HEK293 (cell line): ENCODE measurements at regions not wholly inside any gene's neighbourhood (a gene's known extent, or its start where the extent isn't known, plus 50 kb on each side); places are given as distances from the start of the nearest gene placed in this dataset.

Source experiments
- CTCF ChIA-PET: fragments of 350-600 bp; formaldehyde crosslinking; extraction: SDS; loops from one replicate; lab custom pipeline; 2021; ENCODE audit warnings: antibody characterized with exemption; lab: Yijun Ruan, JAX
- POLR2A ChIA-PET: fragments of 300-600 bp; formaldehyde crosslinking; extraction: SDS; loops from one replicate; lab custom pipeline; 2020; ENCODE audit warnings: antibody characterized with exemption, inconsistent platforms; lab: Yijun Ruan, JAX
- H3K27ac ChIP-seq: fragments of 200-500 bp; sonication (Bioruptor generic); 2 replicates; pipeline ENCODE4 v1.5.1; 2014; ENCODE audit warnings: low read depth, low read length, control low read depth, inconsistent platforms; ENCODE audit errors: extremely low read depth
- H3K36me3 ChIP-seq, 2 experiments: fragments of 200-500 bp in 1 of 2; sonication (Bioruptor generic) in 1 of 2; 1 replicate in 1 of 2; 2 replicates in 1 of 2; pipeline ENCODE4 v1.5.1; 2014 to 2017; ENCODE audit warnings: inconsistent platforms in 2 of 2, low read length in 2 of 2; ENCODE audit not compliant: control insufficient read depth in 2 of 2, insufficient read depth in 1 of 2
- H3K4me1 ChIP-seq: fragments of 200-500 bp; sonication (Bioruptor generic); 2 replicates; pipeline ENCODE4 v1.5.1; 2014; ENCODE audit warnings: mild to moderate bottlenecking, low read length, inconsistent platforms; ENCODE audit not compliant: control insufficient read depth, insufficient read depth
- H3K4me3 ChIP-seq: 2 replicates; pipeline ENCODE4 v1.5.1; 2011; ENCODE audit warnings: low read depth, mild to moderate bottlenecking, control low read depth, low read length, moderate library complexity
- H3K9me3 ChIP-seq: fragments of 200-500 bp; sonication (Bioruptor generic); 2 replicates; pipeline ENCODE4 v1.5.1; 2014; ENCODE audit warnings: low read depth, low read length, inconsistent platforms; ENCODE audit not compliant: control insufficient read depth, insufficient read depth
- EGR2 ChIP-seq: fragments of 450-650 bp; formaldehyde crosslinking; IDR thresholded peaks from 2 replicates; pipeline ENCODE4 v1.5.1; 2016; ENCODE audit warnings: low read depth, missing biosample characterization, missing genetic modification characterization
- GLI4 ChIP-seq: fragments of 450-650 bp; formaldehyde crosslinking; IDR thresholded peaks from 2 replicates; pipeline ENCODE4 v1.5.1; 2016; ENCODE audit warnings: missing biosample characterization, missing genetic modification characterization
- HOXD13 ChIP-seq: sonication (generic); formaldehyde crosslinking; IDR thresholded peaks from 2 replicates; pipeline ENCODE4 v1.8.0; 2022; ENCODE audit warnings: missing genetic modification reagents, borderline replicate concordance
- KLF16 ChIP-seq: fragments of 450-650 bp; formaldehyde crosslinking; IDR thresholded peaks from 2 replicates; pipeline ENCODE4 v1.5.1; 2017; ENCODE audit warnings: missing biosample characterization, missing genetic modification characterization
- YY2 ChIP-seq: fragments of 450-650 bp; formaldehyde crosslinking; IDR thresholded peaks from 2 replicates; pipeline ENCODE4 v1.5.1; 2016; ENCODE audit warnings: missing biosample characterization, missing genetic modification characterization
- ZBTB17 ChIP-seq: fragments of 450-650 bp; formaldehyde crosslinking; IDR thresholded peaks from 2 replicates; pipeline ENCODE4 v1.5.1; 2016; ENCODE audit warnings: missing biosample characterization, missing genetic modification characterization
- ZBTB48 ChIP-seq: fragments of 450-650 bp; formaldehyde crosslinking; IDR thresholded peaks from 2 replicates; pipeline ENCODE4 v1.5.1; 2016; ENCODE audit warnings: missing biosample characterization, missing genetic modification characterization
- ZFP41 ChIP-seq: fragments of 450-650 bp; formaldehyde crosslinking; IDR thresholded peaks from 2 replicates; pipeline ENCODE4 v1.5.1; 2016; ENCODE audit warnings: missing biosample characterization, missing genetic modification characterization, borderline replicate concordance
- ZFP69B ChIP-seq: fragments of 450-650 bp; formaldehyde crosslinking; IDR thresholded peaks from 2 replicates; pipeline ENCODE4 v1.5.1; 2016; ENCODE audit warnings: missing biosample characterization, missing genetic modification characterization
- ZNF140 ChIP-seq: fragments of 450-650 bp; formaldehyde crosslinking; IDR thresholded peaks from 2 replicates; pipeline ENCODE4 v1.5.1; 2016; ENCODE audit warnings: missing biosample characterization, missing genetic modification characterization
- ZNF16 ChIP-seq: fragments of 450-650 bp; formaldehyde crosslinking; IDR thresholded peaks from 2 replicates; pipeline ENCODE4 v1.5.1; 2016; ENCODE audit warnings: low read depth, missing biosample characterization, missing genetic modification characterization
- ZNF184 ChIP-seq: fragments of 450-650 bp; IDR thresholded peaks from 2 replicates; pipeline ENCODE4 v1.5.1; 2018; ENCODE audit warnings: missing biosample characterization, mild to moderate bottlenecking, missing genetic modification characterization
- ZNF2 ChIP-seq: fragments of 450-650 bp; formaldehyde crosslinking; IDR thresholded peaks from 2 replicates; pipeline ENCODE4 v1.5.1; 2016; ENCODE audit warnings: missing biosample characterization, missing genetic modification characterization
- ZNF24 ChIP-seq: fragments of 450-650 bp; formaldehyde crosslinking; IDR thresholded peaks from 2 replicates; pipeline ENCODE4 v1.5.1; 2016; ENCODE audit warnings: missing biosample characterization, missing genetic modification characterization
- ZNF423 ChIP-seq: fragments of 450-650 bp; formaldehyde crosslinking; IDR thresholded peaks from 2 replicates; pipeline ENCODE4 v1.5.1; 2016; ENCODE audit warnings: missing biosample characterization, missing genetic modification characterization
- ZNF549 ChIP-seq: fragments of 450-650 bp; IDR thresholded peaks from 2 replicates; pipeline ENCODE4 v1.5.1; 2018; ENCODE audit warnings: missing biosample characterization, missing genetic modification characterization, mild to moderate bottlenecking, inconsistent platforms, moderate library complexity
- ZNF555 ChIP-seq: fragments of 450-650 bp; formaldehyde crosslinking; conservative IDR thresholded peaks from 2 replicates; pipeline ENCODE4 v1.5.1; 2017; ENCODE audit warnings: missing biosample characterization, mild to moderate bottlenecking, missing genetic modification characterization, inconsistent platforms
- ZNF561 ChIP-seq: fragments of 450-650 bp; IDR thresholded peaks from 2 replicates; pipeline ENCODE4 v1.5.1; 2018; ENCODE audit warnings: missing biosample characterization, missing genetic modification characterization, borderline replicate concordance
- ZNF626 ChIP-seq: fragments of 450-650 bp; sonication (Bioruptor Pico); formaldehyde crosslinking; IDR thresholded peaks from 2 replicates; pipeline ENCODE4 v1.5.1; 2018; ENCODE audit warnings: missing biosample characterization, missing genetic modification characterization, inconsistent platforms
- ZNF658 ChIP-seq: fragments of 450-650 bp; formaldehyde crosslinking; IDR thresholded peaks from 2 replicates; pipeline ENCODE4; 2016; ENCODE audit warnings: missing biosample characterization, missing genetic modification characterization
- ZNF76 ChIP-seq: fragments of 450-650 bp; formaldehyde crosslinking; IDR thresholded peaks from 2 replicates; pipeline ENCODE4; 2016; ENCODE audit warnings: low read depth, missing biosample characterization, missing genetic modification characterization, borderline replicate concordance
- TF ChIP-seq, protein P1 (sequence below): fragments of 450-650 bp; formaldehyde crosslinking; IDR thresholded peaks from 2 replicates; pipeline ENCODE4 v1.5.1; 2016; ENCODE audit warnings: missing biosample characterization, missing genetic modification characterization, low read depth
- TF ChIP-seq, protein P2 (sequence below): fragments of 450-650 bp; formaldehyde crosslinking; IDR thresholded peaks from 2 replicates; pipeline ENCODE4 v1.5.1; 2016; ENCODE audit warnings: missing biosample characterization, missing genetic modification characterization, borderline replicate concordance

DNA sequence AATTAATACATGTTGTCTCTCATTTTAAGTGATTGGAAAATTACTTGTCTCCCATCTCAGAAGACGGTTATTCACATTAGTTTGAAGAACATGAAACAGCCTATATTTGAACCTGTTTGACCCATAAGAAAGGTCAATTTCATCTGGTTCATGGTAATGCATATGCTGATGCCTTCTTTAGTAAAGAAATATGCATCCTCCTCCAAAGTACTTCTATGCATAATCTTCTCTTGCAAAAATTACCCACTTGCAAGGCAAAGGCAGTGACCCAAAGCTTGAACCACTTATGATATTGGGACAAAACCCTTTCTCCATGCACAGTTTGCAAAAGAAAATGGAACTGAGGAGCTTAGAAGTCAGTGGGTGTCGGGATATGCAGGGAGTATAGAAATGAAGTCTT, 65.4 kb upstream of the IRX1 start (continued):
- TF ChIP-seq ZBTB48 (tag by site-specific recombination) (no peak), ZNF16 (tag by site-specific recombination) (no peak), ZFP41 (tag by site-specific recombination) (no peak)

DNA sequence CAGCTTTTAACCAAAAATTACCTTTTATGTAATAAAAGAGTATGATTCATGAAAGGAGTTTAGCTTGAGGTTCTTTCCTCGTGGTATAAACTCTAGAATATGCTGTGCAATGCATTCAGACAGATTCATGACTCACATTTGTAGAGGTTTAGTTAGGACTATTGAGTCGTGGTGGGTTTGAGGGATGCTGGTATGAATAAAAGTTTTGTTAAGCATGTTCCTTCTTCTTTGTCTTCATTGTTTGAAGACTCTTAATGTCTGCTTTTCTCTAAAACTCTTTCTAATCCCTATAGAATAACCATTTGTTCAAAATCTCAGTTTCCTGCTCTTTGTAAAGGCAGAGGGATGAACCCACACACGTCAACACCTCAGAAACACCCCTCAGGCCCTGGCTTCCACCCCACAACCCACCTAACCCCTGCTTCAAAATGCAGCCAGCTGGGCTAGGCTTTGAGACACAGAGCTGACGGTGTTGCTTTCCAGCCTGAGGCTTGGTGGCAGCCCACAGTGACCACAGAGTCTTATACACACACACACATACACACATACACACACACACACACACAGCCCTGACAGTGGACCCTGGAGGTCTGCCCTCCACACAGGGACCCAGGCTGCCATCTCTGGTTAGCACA, 69.0 kb upstream of the IRX1 start:
- H3K9me3 ChIP-seq, result no peaks in the 10 kb centered on the region; the same call in 1 of the 2 replicates
- no peaks in the 10 kb centered on the region for H3K4me1 ChIP-seq
- POLR2A ChIA-PET, result no interaction called here
- CTCF ChIA-PET, result no interaction called here
- no peak overlapping the region for H3K27ac ChIP-seq
- no peaks in the 10 kb centered on the region for H3K36me3 ChIP-seq
- TF ChIP-seq ZNF76 (tag by site-specific recombination), result no peak
- TF ChIP-seq HOXD13 (CRISPR knock-in tag), result no peak
- TF ChIP-seq GLI4 (tag by site-specific recombination), result no peak
- no peak for TF ChIP-seq ZNF24
- TF ChIP-seq ZNF423, result no peak
- TF ChIP-seq ZNF658, result no peak
- no peak for TF ChIP-seq ZBTB17 (tag by site-specific recombination)
- no peak for TF ChIP-seq ZNF561
- TF ChIP-seq KLF16 (tag by site-specific recombination), result no peak
- TF ChIP-seq, protein P1, sequence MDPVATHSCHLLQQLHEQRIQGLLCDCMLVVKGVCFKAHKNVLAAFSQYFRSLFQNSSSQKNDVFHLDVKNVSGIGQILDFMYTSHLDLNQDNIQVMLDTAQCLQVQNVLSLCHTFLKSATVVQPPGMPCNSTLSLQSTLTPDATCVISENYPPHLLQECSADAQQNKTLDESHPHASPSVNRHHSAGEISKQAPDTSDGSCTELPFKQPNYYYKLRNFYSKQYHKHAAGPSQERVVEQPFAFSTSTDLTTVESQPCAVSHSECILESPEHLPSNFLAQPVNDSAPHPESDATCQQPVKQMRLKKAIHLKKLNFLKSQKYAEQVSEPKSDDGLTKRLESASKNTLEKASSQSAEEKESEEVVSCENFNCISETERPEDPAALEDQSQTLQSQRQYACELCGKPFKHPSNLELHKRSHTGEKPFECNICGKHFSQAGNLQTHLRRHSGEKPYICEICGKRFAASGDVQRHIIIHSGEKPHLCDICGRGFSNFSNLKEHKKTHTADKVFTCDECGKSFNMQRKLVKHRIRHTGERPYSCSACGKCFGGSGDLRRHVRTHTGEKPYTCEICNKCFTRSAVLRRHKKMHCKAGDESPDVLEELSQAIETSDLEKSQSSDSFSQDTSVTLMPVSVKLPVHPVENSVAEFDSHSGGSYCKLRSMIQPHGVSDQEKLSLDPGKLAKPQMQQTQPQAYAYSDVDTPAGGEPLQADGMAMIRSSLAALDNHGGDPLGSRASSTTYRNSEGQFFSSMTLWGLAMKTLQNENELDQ, result no peak
- no peak for TF ChIP-seq ZNF626 (tag by site-specific recombination)
- no peak for TF ChIP-seq ZNF2
- no peak for TF ChIP-seq ZNF140
- TF ChIP-seq ZNF184 (tag by site-specific recombination), result no peak
- no peak for TF ChIP-seq ZFP69B
- TF ChIP-seq, protein P2, sequence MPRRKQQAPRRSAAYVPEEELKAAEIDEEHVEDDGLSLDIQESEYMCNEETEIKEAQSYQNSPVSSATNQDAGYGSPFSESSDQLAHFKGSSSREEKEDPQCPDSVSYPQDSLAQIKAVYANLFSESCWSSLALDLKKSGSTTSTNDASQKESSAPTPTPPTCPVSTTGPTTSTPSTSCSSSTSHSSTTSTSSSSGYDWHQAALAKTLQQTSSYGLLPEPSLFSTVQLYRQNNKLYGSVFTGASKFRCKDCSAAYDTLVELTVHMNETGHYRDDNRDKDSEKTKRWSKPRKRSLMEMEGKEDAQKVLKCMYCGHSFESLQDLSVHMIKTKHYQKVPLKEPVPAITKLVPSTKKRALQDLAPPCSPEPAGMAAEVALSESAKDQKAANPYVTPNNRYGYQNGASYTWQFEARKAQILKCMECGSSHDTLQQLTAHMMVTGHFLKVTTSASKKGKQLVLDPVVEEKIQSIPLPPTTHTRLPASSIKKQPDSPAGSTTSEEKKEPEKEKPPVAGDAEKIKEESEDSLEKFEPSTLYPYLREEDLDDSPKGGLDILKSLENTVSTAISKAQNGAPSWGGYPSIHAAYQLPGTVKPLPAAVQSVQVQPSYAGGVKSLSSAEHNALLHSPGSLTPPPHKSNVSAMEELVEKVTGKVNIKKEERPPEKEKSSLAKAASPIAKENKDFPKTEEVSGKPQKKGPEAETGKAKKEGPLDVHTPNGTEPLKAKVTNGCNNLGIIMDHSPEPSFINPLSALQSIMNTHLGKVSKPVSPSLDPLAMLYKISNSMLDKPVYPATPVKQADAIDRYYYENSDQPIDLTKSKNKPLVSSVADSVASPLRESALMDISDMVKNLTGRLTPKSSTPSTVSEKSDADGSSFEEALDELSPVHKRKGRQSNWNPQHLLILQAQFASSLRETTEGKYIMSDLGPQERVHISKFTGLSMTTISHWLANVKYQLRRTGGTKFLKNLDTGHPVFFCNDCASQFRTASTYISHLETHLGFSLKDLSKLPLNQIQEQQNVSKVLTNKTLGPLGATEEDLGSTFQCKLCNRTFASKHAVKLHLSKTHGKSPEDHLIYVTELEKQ (tag by site-specific recombination), result no peak
- no peak for TF ChIP-seq ZNF549 (tag by site-specific recombination)
- TF ChIP-seq EGR2 (tag by site-specific recombination), result no peak
- no peak for TF ChIP-seq YY2 (tag by site-specific recombination)
- TF ChIP-seq ZNF555, result no peak
- no peak overlapping the region for H3K4me3 ChIP-seq
